OCI-LY7 (cell line): ENCODE measurements at regions not wholly inside any gene's neighbourhood (a gene's known extent, or its start where the extent isn't known, plus 50 kb on each side); places are given as distances from the start of the nearest gene placed in this dataset.

Experiments
- BruUV-seq: library from RNA; stranded (reverse); fragments of 400-500 nt; replicated peaks from 2 replicates; lab custom pipeline; 2021; lab: Mats Ljungman, UMichigan
- CTCF ChIA-PET: fragments of 300-600 bp; sonication (Branson Sonifier 250); formaldehyde crosslinking; loops from one replicate; lab custom pipeline; 2022; ENCODE audit warnings: antibody characterized with exemption; ENCODE audit not compliant: unreplicated experiment; lab: Charles Lee
- POLR2A ChIA-PET: fragments of 300-600 bp; sonication (Branson Sonifier 250); formaldehyde crosslinking; loops from one replicate; lab custom pipeline; 2022; ENCODE audit warnings: antibody characterized with exemption; lab: Charles Lee
- DNase-seq: peaks from one replicate; pipeline ENCODE4 v3.0.0-alpha.2; 2015; ENCODE audit warnings: low spot score
- H2AFZ ChIP-seq: fragments of 200-600 bp; sonication (generic), shearing (Covaris generic); 2 replicates; pipeline ENCODE4 v1.6.1; 2014; ENCODE audit warnings: mild to moderate bottlenecking, antibody characterized with exemption, low read length, moderate library complexity
- H3K27ac ChIP-seq: fragments of 200-600 bp; sonication (generic); 2 replicates; pipeline ENCODE4 v1.5.1; 2014; ENCODE audit warnings: mixed run types, low read depth, mild to moderate bottlenecking, moderate library complexity, low read length, inconsistent platforms; ENCODE audit not compliant: poor library complexity, severe bottlenecking
- H3K36me3 ChIP-seq: fragments of 200-600 bp; sonication (generic); 2 replicates; pipeline ENCODE4 v1.6.1; 2014; ENCODE audit warnings: mild to moderate bottlenecking, antibody characterized with exemption, low read length, moderate library complexity, mixed read lengths; ENCODE audit not compliant: insufficient read depth
- H3K4me1 ChIP-seq: fragments of 200-600 bp; sonication (generic); 2 replicates; pipeline ENCODE4 v1.5.1; 2014; ENCODE audit warnings: mild to moderate bottlenecking, low read length; ENCODE audit not compliant: insufficient read depth, poor library complexity, severe bottlenecking
- H3K4me2 ChIP-seq: fragments of 200-600 bp; sonication (generic); 2 replicates; pipeline ENCODE4 v1.6.1; 2014; ENCODE audit warnings: mild to moderate bottlenecking, low read length
- H3K4me3 ChIP-seq: fragments of 200-600 bp; sonication (generic); 2 replicates; pipeline ENCODE4 v1.5.1; 2014; ENCODE audit warnings: mild to moderate bottlenecking, low read depth, low read length; ENCODE audit not compliant: poor library complexity, severe bottlenecking
- H3K79me2 ChIP-seq: fragments of 200-600 bp; sonication (generic); 2 replicates; pipeline ENCODE4 v1.6.1; 2016; ENCODE audit warnings: low read depth, mild to moderate bottlenecking, low read length, moderate library complexity, mixed read lengths; ENCODE audit not compliant: insufficient read depth
- H3K9me2 ChIP-seq: fragments of 200-600 bp; sonication (generic); 2 replicates; pipeline ENCODE4 v1.6.1; 2016; ENCODE audit warnings: mild to moderate bottlenecking, low read length, mixed read lengths; ENCODE audit not compliant: insufficient read depth
- H3K9me3 ChIP-seq: fragments of 200-600 bp; sonication (generic); 2 replicates; pipeline ENCODE4 v1.6.1; 2014; ENCODE audit warnings: mild to moderate bottlenecking, mixed run types, low read length, mixed read lengths
- H4K20me1 ChIP-seq: fragments of 200-600 bp; sonication (generic); 2 replicates; pipeline ENCODE4 v1.6.1; 2014; ENCODE audit warnings: mild to moderate bottlenecking, antibody characterized with exemption, low read length, moderate library complexity, mixed read lengths; ENCODE audit not compliant: insufficient read depth
- EZH2phosphoT487 ChIP-seq: fragments of 200-600 bp; sonication (generic); IDR thresholded peaks from 2 replicates; pipeline ENCODE4 v1.6.1; 2018; ENCODE audit warnings: low read depth, borderline replicate concordance, mild to moderate bottlenecking, mixed run types, antibody characterized with exemption, low read length, moderate library complexity, mixed read lengths
- intact Hi-C: fragments of 100-400 bp; cut with micrococcal nuclease; formaldehyde crosslinking; loops from one replicate; pipeline ENCODE4 v1.10.0; 2022; ENCODE audit not compliant: unreplicated experiment
- TF ChIP-seq, protein P1 (sequence below): fragments of 200-600 bp; sonication (generic); conservative IDR thresholded peaks from 2 replicates; pipeline ENCODE4 v1.5.1; 2014; ENCODE audit warnings: mild to moderate bottlenecking, antibody characterized with exemption, low read length, moderate library complexity, mixed read lengths

DNA sequence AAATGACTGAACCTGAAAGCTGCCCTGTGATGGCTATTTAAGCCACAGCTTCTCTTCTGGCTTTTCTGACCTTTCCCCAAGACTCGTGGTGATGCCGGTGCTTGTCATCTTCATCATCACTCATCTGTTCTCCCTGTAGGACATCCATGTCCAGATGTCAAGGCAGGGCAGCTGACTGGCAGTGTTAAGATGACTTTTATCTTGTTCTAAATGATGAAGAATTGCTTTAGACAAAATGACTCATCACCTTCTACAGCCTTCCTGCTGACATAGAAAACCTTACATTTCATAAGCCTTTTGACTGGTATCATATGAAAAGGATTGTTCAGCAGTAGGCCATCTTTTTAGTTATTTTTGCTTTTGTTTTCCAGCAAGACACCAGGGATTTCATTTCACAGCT is 67.0 kb upstream of the GPR149 start:
- ChIA-PET POLR2A (no interaction called here), CTCF (no interaction called here)
- Histone ChIP-seq H3K27ac (no peak overlapping the region), H3K36me3 (no peaks in the 10 kb centered on the region), H3K79me2 (no peaks in the 10 kb centered on the region), H2AFZ (no peak overlapping the region), H3K4me3 (no peak overlapping the region), H4K20me1 (no peaks in the 10 kb centered on the region), H3K9me2 (no peaks in the 10 kb centered on the region), H3K4me1 (no peaks in the 10 kb centered on the region), H3K4me2 (no peak overlapping the region), H3K9me3 (no peaks in the 10 kb centered on the region)
- DNase-seq: no peak
- no TSS peak for BruUV-seq
- TF ChIP-seq, protein P1, sequence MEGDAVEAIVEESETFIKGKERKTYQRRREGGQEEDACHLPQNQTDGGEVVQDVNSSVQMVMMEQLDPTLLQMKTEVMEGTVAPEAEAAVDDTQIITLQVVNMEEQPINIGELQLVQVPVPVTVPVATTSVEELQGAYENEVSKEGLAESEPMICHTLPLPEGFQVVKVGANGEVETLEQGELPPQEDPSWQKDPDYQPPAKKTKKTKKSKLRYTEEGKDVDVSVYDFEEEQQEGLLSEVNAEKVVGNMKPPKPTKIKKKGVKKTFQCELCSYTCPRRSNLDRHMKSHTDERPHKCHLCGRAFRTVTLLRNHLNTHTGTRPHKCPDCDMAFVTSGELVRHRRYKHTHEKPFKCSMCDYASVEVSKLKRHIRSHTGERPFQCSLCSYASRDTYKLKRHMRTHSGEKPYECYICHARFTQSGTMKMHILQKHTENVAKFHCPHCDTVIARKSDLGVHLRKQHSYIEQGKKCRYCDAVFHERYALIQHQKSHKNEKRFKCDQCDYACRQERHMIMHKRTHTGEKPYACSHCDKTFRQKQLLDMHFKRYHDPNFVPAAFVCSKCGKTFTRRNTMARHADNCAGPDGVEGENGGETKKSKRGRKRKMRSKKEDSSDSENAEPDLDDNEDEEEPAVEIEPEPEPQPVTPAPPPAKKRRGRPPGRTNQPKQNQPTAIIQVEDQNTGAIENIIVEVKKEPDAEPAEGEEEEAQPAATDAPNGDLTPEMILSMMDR: no peak
- TF ChIP-seq EZH2phosphoT487: no peak
- intact Hi-C loops: no loop called here

DNA sequence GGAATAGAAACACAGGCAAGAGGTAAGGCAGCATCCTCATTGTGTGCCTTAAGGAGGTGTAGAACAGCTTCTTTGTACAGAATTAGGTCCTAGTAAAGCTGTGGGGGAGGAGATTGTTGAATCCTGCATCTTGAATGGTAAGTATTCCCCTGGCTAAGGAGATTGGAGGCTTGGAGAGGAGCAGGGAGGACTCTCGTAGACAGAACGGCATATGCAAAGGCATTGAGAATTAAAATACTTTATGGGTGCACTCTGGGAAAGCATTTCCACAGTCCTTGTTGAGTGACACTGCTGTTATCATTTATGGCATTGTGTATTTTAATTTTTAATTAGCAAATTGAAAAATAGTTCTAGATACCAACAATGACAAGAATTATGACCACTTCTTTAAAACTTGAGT is 66.5 kb upstream of the GPR149 start:
- H3K4me1 ChIP-seq: no peaks in the 10 kb centered on the region
- no peaks in the 10 kb centered on the region for H4K20me1 ChIP-seq
- H3K4me2 ChIP-seq: no peak overlapping the region
- intact Hi-C loops: no loop called here
- H3K9me2 ChIP-seq: no peaks in the 10 kb centered on the region
- no peaks in the 10 kb centered on the region for H3K79me2 ChIP-seq
- POLR2A ChIA-PET: no interaction called here
- no peak for TF ChIP-seq EZH2phosphoT487
- TF ChIP-seq, protein P1: no peak
- no peak overlapping the region for H3K4me3 ChIP-seq
- no peaks in the 10 kb centered on the region for H3K36me3 ChIP-seq
- BruUV-seq: no TSS peak
- H2AFZ ChIP-seq: no peak overlapping the region
- CTCF ChIA-PET: no interaction called here
- H3K9me3 ChIP-seq: no peaks in the 10 kb centered on the region
- DNase-seq: no peak
- H3K27ac ChIP-seq: no peak overlapping the region

DNA sequence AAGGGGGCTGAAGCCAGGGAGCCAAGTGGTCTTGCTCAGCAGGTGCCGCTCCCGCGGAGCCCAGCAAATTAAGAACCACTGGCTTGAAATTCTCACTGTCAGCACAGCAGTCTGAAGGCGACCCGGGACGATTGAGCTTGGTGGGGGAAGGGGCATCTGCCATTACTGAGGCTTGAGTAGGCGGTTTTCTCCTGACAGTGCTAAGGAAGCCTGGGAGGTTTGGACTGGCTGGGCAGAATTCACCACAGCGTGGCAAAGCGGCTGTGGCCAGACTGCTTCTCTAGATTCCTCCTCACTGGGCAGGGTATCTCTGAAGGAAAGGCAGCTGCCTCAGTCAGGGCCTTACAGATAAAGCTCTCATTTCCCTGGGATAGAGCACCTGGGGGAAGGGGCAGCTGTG is 57.0 kb upstream of the GPR149 start:
- Histone ChIP-seq H3K27ac (no peak overlapping the region), H4K20me1 (no peaks in the 10 kb centered on the region), H3K9me3 (no peaks in the 10 kb centered on the region), H3K4me3 (no peak overlapping the region), H3K4me1 (no peaks in the 10 kb centered on the region), H3K36me3 (no peaks in the 10 kb centered on the region), H3K79me2 (no peaks in the 10 kb centered on the region), H3K9me2 (no peaks in the 10 kb centered on the region), H3K4me2 (no peak overlapping the region), H2AFZ (no peak overlapping the region)
- ChIA-PET POLR2A (no interaction called here), CTCF (no interaction called here)
- DNase-seq: no peak
- TF ChIP-seq, protein P1: no peak
- no peak for TF ChIP-seq EZH2phosphoT487
- BruUV-seq: no TSS peak
- intact Hi-C loops: no loop called here
